Urinary bladder (tissue), 3 donors: ENCODE measurements at regions not wholly inside any gene's neighbourhood (a gene's known extent, or its start where the extent isn't known, plus 50 kb on each side); places are given as distances from the start of the nearest gene placed in this dataset.

ENCODE experiments used
- DNase-seq: peaks from one replicate; pipeline ENCODE4 v3.0.0-alpha.2; 2015; ENCODE audit errors: extremely low spot score
- H3K27ac ChIP-seq: one replicate; pipeline ENCODE4 v1.5.1; 2013; ENCODE audit warnings: low read depth, mild to moderate bottlenecking, moderate library complexity
- H3K36me3 ChIP-seq: one replicate; pipeline ENCODE4 v1.6.1; 2013; ENCODE audit warnings: mild to moderate bottlenecking, moderate library complexity; ENCODE audit not compliant: insufficient read depth
- H3K4me1 ChIP-seq: one replicate; pipeline ENCODE4 v1.6.1; 2013; ENCODE audit warnings: mild to moderate bottlenecking, moderate library complexity; ENCODE audit not compliant: insufficient read depth
- H3K4me3 ChIP-seq: one replicate; pipeline ENCODE4 v1.5.1; 2013; ENCODE audit warnings: low read depth, low read length
- WGBS: extraction: QIAGEN DNeasy Blood & Tissue Kit; methylation state at CpG from one replicate; pipeline ENCODE4 v1.1.7; 2013; 5-methylcytosine and 5-hydroxymethylcytosine counted together
- donor health status: healthy with polysubstance abuse.
- donor health status: healthy.

- no peak for DNase-seq
- Histone ChIP-seq H3K27ac (no peak overlapping the region), H3K36me3 (no peaks in the 10 kb centered on the region), H3K4me3 (no peak overlapping the region), H3K4me1 (no peaks in the 10 kb centered on the region)
- WGBS = 88% methylated on average over 1 of the region's 1 CpG
These were observed 499.0 kb upstream of the SGCD start for GRCh38 chr5:155827949-155828348.

- DNase-seq = no peak
- H3K27ac ChIP-seq = no peak overlapping the region
- WGBS = 82% methylated on average over 4 of the region's 4 CpGs
- no peaks in the 10 kb centered on the region for H3K36me3 ChIP-seq
- peaks cover 1% of the 10 kb centered on the region for H3K4me1 ChIP-seq
- no peak overlapping the region for H3K4me3 ChIP-seq
These were observed 495.5 kb upstream of the SGCD start for GRCh38 chr5:155831491-155831890.

- no peaks in the 10 kb centered on the region for H3K36me3 ChIP-seq
- H3K4me3 ChIP-seq = no peak overlapping the region
- 92% methylated on average over 1 of the region's 1 CpG for WGBS
- H3K27ac ChIP-seq = no peak overlapping the region
- H3K4me1 ChIP-seq = peaks cover 1% of the 10 kb centered on the region
- DNase-seq = no peak
These were observed 493.7 kb upstream of the SGCD start for GRCh38 chr5:155833287-155833686.

GRCh38 chr5:155834271-155834975 lies 492.5 kb upstream of the SGCD start:
- Histone ChIP-seq H3K4me1 (peaks cover 1% of the 10 kb centered on the region), H3K36me3 (no peaks in the 10 kb centered on the region), H3K27ac (no peak overlapping the region), H3K4me3 (no peak overlapping the region)
- 85% methylated on average over 9 of the region's 9 CpGs for WGBS
- no peak for DNase-seq

GRCh38 chr5:155836089-155836803 lies 490.7 kb upstream of the SGCD start:
- no peaks in the 10 kb centered on the region for H3K36me3 ChIP-seq
- H3K4me3 ChIP-seq = no peak overlapping the region
- no peak overlapping the region for H3K27ac ChIP-seq
- no peak for DNase-seq
- peaks cover 1% of the 10 kb centered on the region for H3K4me1 ChIP-seq
- WGBS = 80% methylated on average over 4 of the region's 4 CpGs

GRCh38 chr5:155838394-155838793 lies 488.6 kb upstream of the SGCD start:
- no peak overlapping the region for H3K27ac ChIP-seq
- no peak for DNase-seq
- H3K36me3 ChIP-seq = no peaks in the 10 kb centered on the region
- peaks cover 1% of the 10 kb centered on the region for H3K4me1 ChIP-seq
- H3K4me3 ChIP-seq = no peak overlapping the region
- WGBS = 83% methylated on average over 2 of the region's 2 CpGs

- H3K4me3 ChIP-seq = no peak overlapping the region
- WGBS = 78% methylated on average over 5 of the region's 5 CpGs
- DNase-seq = no peak
These were observed 487.5 kb upstream of the SGCD start for GRCh38 chr5:155839251-155840037.

GRCh38 chr5:155844542-155844941 lies 482.4 kb upstream of the SGCD start:
- Histone ChIP-seq H3K36me3 (no peaks in the 10 kb centered on the region), H3K4me3 (no peak overlapping the region), H3K27ac (no peak overlapping the region), H3K4me1 (no peaks in the 10 kb centered on the region)
- DNase-seq = no peak
- 85% methylated on average over 4 of the region's 4 CpGs for WGBS

More at GRCh38 chr5:155839251-155840037, 487.5 kb upstream of the SGCD start:
- Histone ChIP-seq H3K4me1 (peaks cover 1% of the 10 kb centered on the region), H3K36me3 (no peaks in the 10 kb centered on the region), H3K27ac (no peak overlapping the region)

- DNase-seq = no peak
- 80% methylated on average over 3 of the region's 3 CpGs for WGBS
- Histone ChIP-seq H3K27ac (no peak overlapping the region), H3K36me3 (no peaks in the 10 kb centered on the region), H3K4me3 (no peak overlapping the region), H3K4me1 (no peaks in the 10 kb centered on the region)
These were observed 476.6 kb upstream of the SGCD start for GRCh38 chr5:155850370-155850769.

GRCh38 chr5:155866971-155867370 lies 460.0 kb upstream of the SGCD start:
- Histone ChIP-seq H3K4me1 (no peaks in the 10 kb centered on the region), H3K27ac (no peak overlapping the region), H3K4me3 (no peak overlapping the region), H3K36me3 (no peaks in the 10 kb centered on the region)
- DNase-seq = no peak
- 82% methylated on average over 3 of the region's 3 CpGs for WGBS

- Histone ChIP-seq H3K4me1 (no peaks in the 10 kb centered on the region), H3K27ac (no peak overlapping the region), H3K36me3 (no peaks in the 10 kb centered on the region), H3K4me3 (no peak overlapping the region)
- DNase-seq = no peak
- 84% methylated on average over 2 of the region's 2 CpGs for WGBS
These were observed 459.4 kb upstream of the SGCD start for GRCh38 chr5:155867522-155868088.

- H3K27ac ChIP-seq = no peak overlapping the region
- 80% methylated on average over 7 of the region's 7 CpGs for WGBS
- H3K36me3 ChIP-seq = no peaks in the 10 kb centered on the region
- DNase-seq = no peak
- H3K4me3 ChIP-seq = no peak overlapping the region
- H3K4me1 ChIP-seq = no peaks in the 10 kb centered on the region
These were observed 456.3 kb upstream of the SGCD start for GRCh38 chr5:155870636-155871035.

- no peaks in the 10 kb centered on the region for H3K36me3 ChIP-seq
- DNase-seq = no peak
- WGBS = 41% methylated on average over 2 of the region's 2 CpGs
- no peak overlapping the region for H3K27ac ChIP-seq
- no peak overlapping the region for H3K4me3 ChIP-seq
- H3K4me1 ChIP-seq = no peaks in the 10 kb centered on the region
These were observed 455.3 kb upstream of the SGCD start for GRCh38 chr5:155871623-155872022.
